Keratinocyte (primary cell): ENCODE measurements at regions not wholly inside any gene's neighbourhood (a gene's known extent, or its start where the extent isn't known, plus 50 kb on each side); places are given as distances from the start of the nearest gene placed in this dataset.

Experiments
- DNase-seq: peaks from one replicate; pipeline ENCODE4 v3.0.0-alpha.2; 2011; ENCODE audit warnings: low read depth, missing footprints, low spot score
- FAIRE-seq: peaks from 2 replicates; lab custom pipeline; 2011; peaks lifted over from hg19 to GRCh38; lab: Jason Lieb, UNC
- H2AFZ ChIP-seq: 2 replicates; pipeline ENCODE4 v1.6.0; 2012; ENCODE audit warnings: low read length, control low read depth, inconsistent platforms; ENCODE audit not compliant: control insufficient read depth
- H3K27ac ChIP-seq: 2 replicates; pipeline ENCODE4 v1.5.1; 2011; ENCODE audit warnings: low read length; ENCODE audit not compliant: control insufficient read depth, insufficient read depth
- H3K27me3 ChIP-seq: 3 replicates; pipeline ENCODE4 v1.6.0; 2011; ENCODE audit warnings: low read length; ENCODE audit not compliant: control insufficient read depth, insufficient read depth; ENCODE audit errors: extremely low read depth
- H3K36me3 ChIP-seq, 2 experiments: 2 replicates in 1 of 2; 3 replicates in 1 of 2; pipeline ENCODE4 v1.5.1; 2011; ENCODE audit warnings: low read length in 2 of 2, mild to moderate bottlenecking in 1 of 2; ENCODE audit not compliant: control insufficient read depth in 2 of 2, insufficient read depth in 2 of 2; ENCODE audit errors: extremely low read depth in 1 of 2
- H3K4me1 ChIP-seq: 3 replicates; pipeline ENCODE4 v1.5.1; 2011; ENCODE audit warnings: low read length; ENCODE audit not compliant: control insufficient read depth, insufficient read depth; ENCODE audit errors: extremely low read depth
- H3K4me2 ChIP-seq: 3 replicates; pipeline ENCODE4 v1.6.0; 2011; ENCODE audit warnings: low read depth, low read length; ENCODE audit not compliant: control insufficient read depth, insufficient read depth; ENCODE audit errors: extremely low read depth
- H3K4me3 ChIP-seq, 3 experiments: fragments of 200-600 bp in 1 of 3; sonication (generic) in 1 of 3; 2 replicates in 2 of 3; 3 replicates in 1 of 3; pipeline ENCODE4 v1.5.1; 2011 to 2016; ENCODE audit warnings: low read length in 3 of 3, mild to moderate bottlenecking in 3 of 3, control low read depth in 2 of 3, inconsistent platforms in 1 of 3, low read depth in 1 of 3, mixed read lengths in 1 of 3, mixed run types in 1 of 3, moderate library complexity in 1 of 3; ENCODE audit not compliant: control insufficient read depth in 2 of 3, insufficient read depth in 2 of 3; ENCODE audit errors: extremely low read depth in 1 of 3
- H3K79me2 ChIP-seq: 2 replicates; pipeline ENCODE4 v1.6.0; 2012; ENCODE audit warnings: low read length; ENCODE audit not compliant: control insufficient read depth, insufficient read depth
- H3K9ac ChIP-seq: 3 replicates; pipeline ENCODE4 v1.6.0; 2011; ENCODE audit warnings: low read length; ENCODE audit not compliant: control insufficient read depth, insufficient read depth; ENCODE audit errors: extremely low read depth
- H3K9me1 ChIP-seq: 3 replicates; pipeline ENCODE4 v1.6.0; 2011; ENCODE audit warnings: low read length; ENCODE audit not compliant: control insufficient read depth, insufficient read depth; ENCODE audit errors: extremely low read depth
- H3K9me3 ChIP-seq: 2 replicates; pipeline ENCODE4 v1.5.1; 2012; ENCODE audit warnings: low read depth, low read length; ENCODE audit not compliant: control insufficient read depth
- H4K20me1 ChIP-seq: 3 replicates; pipeline ENCODE4 v1.6.0; 2011; ENCODE audit warnings: low read length; ENCODE audit not compliant: control insufficient read depth, insufficient read depth; ENCODE audit errors: extremely low read depth
- EZH2 ChIP-seq: IDR thresholded peaks from one replicate; pipeline ENCODE4 v1.6.1; 2012; ENCODE audit warnings: inconsistent platforms, mild to moderate bottlenecking, low read length, moderate library complexity
- dilution Hi-C: fragments of 300-500 bp; cut with MboI; formaldehyde crosslinking; loops from one replicate; pipeline ENCODE4 v1.7.0; 2020; ENCODE audit warnings: low sequenced_read_pairs; ENCODE audit not compliant: extremely low pct_ligation_motif_present
- TF ChIP-seq, protein P1 (sequence below), 3 experiments: IDR thresholded peaks in 1 of 3; conservative IDR thresholded peaks in 1 of 3; optimal IDR thresholded peaks in 1 of 3; 2 replicates in 2 of 3; 3 replicates in 1 of 3; pipeline versions ENCODE3 to v1.5.1; 2011; ENCODE audit warnings: low read length in 3 of 3, mild to moderate bottlenecking in 3 of 3, moderate library complexity in 2 of 3, control low read depth in 1 of 3, inconsistent platforms in 1 of 3; ENCODE audit not compliant: insufficient read depth in 2 of 3; ENCODE audit errors: extremely low read depth in 1 of 3

DNA sequence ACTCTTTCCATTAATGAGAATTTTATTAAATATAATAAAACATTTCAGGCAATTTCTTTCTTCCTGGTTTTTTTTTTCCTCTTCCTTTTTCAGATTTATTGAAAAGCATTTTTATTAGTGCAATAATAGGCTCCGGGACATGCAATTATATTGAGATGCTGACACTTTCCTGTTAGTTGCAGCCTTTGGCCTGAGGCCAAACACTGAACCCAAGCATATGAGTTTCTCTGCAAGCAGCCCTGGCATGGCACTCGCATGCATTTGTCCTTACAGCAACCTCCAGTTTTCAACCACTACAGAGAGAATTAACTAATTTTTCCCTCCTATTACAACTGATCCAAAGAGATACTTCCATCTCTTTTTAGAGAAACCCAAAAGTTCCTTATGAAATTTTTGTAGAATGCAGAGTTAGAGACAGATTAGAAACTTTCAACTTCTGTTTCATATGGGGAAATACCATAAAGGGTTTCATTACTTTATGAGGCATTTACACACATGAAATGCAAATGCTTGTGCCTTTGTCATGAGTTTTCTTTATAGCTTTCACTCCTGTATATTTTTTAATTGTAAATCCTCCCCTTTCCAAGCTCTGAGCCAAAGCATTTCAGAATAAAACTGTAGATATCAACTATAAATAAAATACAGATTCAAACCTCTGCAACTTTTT lies 183.0 kb downstream of the CETN3 start:
- no peaks in the 10 kb centered on the region for H3K79me2 ChIP-seq
- no peaks in the 10 kb centered on the region for H3K4me1 ChIP-seq
- H3K4me3 ChIP-seq: no peak overlapping the region
- DNase-seq (no peak), FAIRE-seq (no peak)
- no peaks in the 10 kb centered on the region for H3K36me3 ChIP-seq
- no peak overlapping the region for H3K4me2 ChIP-seq
- H3K9me1 ChIP-seq: no peaks in the 10 kb centered on the region
- dilution Hi-C loops: no loop called here
- H4K20me1 ChIP-seq: no peaks in the 10 kb centered on the region
- no peak overlapping the region for H2AFZ ChIP-seq
- no peak for TF ChIP-seq EZH2
- TF ChIP-seq, protein P1, sequence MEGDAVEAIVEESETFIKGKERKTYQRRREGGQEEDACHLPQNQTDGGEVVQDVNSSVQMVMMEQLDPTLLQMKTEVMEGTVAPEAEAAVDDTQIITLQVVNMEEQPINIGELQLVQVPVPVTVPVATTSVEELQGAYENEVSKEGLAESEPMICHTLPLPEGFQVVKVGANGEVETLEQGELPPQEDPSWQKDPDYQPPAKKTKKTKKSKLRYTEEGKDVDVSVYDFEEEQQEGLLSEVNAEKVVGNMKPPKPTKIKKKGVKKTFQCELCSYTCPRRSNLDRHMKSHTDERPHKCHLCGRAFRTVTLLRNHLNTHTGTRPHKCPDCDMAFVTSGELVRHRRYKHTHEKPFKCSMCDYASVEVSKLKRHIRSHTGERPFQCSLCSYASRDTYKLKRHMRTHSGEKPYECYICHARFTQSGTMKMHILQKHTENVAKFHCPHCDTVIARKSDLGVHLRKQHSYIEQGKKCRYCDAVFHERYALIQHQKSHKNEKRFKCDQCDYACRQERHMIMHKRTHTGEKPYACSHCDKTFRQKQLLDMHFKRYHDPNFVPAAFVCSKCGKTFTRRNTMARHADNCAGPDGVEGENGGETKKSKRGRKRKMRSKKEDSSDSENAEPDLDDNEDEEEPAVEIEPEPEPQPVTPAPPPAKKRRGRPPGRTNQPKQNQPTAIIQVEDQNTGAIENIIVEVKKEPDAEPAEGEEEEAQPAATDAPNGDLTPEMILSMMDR (optimal IDR thresholded peaks at IDR 0.05 in 1 of 3, IDR thresholded peaks at IDR 0.05 in 1 of 3, conservative IDR thresholded peaks at IDR 0.05 in 1 of 3; ENCODE audit: extremely low read depth in 1 of 3, insufficient read depth in 2 of 3, low read length in 3 of 3): no peak
- H3K9ac ChIP-seq: no peak overlapping the region
- H3K27me3 ChIP-seq: no peaks in the 10 kb centered on the region
- no peaks in the 10 kb centered on the region for H3K9me3 ChIP-seq
- H3K27ac ChIP-seq: no peak overlapping the region

DNA sequence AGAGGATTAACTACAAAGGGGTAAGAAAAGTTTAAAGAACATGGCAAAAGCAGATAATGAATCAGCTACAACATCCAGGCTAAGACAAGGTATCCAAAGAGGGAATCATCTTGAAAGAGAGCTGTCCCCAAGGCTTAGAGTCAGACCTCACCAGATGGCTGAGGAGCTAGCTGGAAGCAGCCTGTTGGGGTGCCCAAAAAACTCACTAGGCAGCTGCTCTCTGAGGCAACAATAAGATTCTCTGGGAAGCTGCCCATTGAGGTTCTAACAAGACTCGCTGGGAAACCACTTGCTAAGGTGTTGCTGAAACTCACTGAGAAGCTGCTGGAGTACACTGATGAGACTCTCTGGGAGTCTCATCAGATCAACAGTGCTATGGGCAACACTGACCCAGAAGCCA lies 185.2 kb downstream of the CETN3 start:
- FAIRE-seq (no peak), DNase-seq (no peak)
- no peaks in the 10 kb centered on the region for H3K9me3 ChIP-seq
- H3K4me3 ChIP-seq: no peak overlapping the region
- no peak overlapping the region for H3K27ac ChIP-seq
- H3K9ac ChIP-seq: no peak overlapping the region
- H3K27me3 ChIP-seq: no peaks in the 10 kb centered on the region
- H3K9me1 ChIP-seq: no peaks in the 10 kb centered on the region
- H3K4me2 ChIP-seq: no peak overlapping the region
- no peaks in the 10 kb centered on the region for H3K36me3 ChIP-seq
- dilution Hi-C loops: no loop called here
- H3K4me1 ChIP-seq: no peaks in the 10 kb centered on the region
- TF ChIP-seq EZH2: no peak
- TF ChIP-seq, protein P1 (optimal IDR thresholded peaks at IDR 0.05 in 1 of 3, IDR thresholded peaks at IDR 0.05 in 1 of 3, conservative IDR thresholded peaks at IDR 0.05 in 1 of 3; ENCODE audit: extremely low read depth in 1 of 3, insufficient read depth in 2 of 3, low read length in 3 of 3): no peak
- H2AFZ ChIP-seq: no peak overlapping the region
- H4K20me1 ChIP-seq: no peaks in the 10 kb centered on the region
- no peaks in the 10 kb centered on the region for H3K79me2 ChIP-seq
